GM18498 (cell line): ENCODE measurements at regions not wholly inside any gene's neighbourhood (a gene's known extent, or its start where the extent isn't known, plus 50 kb on each side); places are given as distances from the start of the nearest gene placed in this dataset.

Experiments
- ATAC-seq: cut with Tn5 transposase; IDR thresholded peaks from one replicate; pipeline ENCODE4 v1.9.1; 2021; ENCODE audit warnings: mild to moderate bottlenecking, moderate library complexity; ENCODE audit not compliant: unreplicated experiment

DNA sequence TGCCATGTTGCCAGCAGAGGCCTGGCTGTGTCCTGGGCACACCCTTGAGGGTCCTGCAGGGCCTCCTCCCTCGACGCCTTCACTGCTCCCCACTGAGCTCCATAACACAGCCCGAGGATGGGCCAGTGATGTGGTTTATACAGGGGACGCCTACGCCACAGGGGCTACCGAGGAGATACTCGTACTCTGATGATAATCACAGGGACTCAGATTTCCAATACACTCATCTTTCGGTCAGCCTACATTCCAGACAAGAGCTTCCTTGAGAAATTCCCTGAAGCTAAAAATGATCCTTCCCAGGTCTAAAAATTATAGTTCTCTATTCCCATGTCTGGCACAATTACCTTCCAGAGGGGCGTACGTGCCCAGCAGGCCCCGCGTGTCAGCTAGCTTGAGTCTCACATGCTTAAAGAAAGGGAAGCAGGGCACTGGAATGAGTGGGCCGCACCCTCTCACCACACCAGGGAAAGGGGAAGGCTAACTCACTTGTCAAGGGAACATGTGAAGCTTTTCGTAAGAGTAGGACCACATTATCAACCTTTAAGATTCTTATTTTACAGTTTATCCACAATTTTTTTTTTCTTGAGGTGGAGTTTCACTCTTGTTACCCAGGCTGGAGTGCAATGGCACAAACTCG is 159.5 kb upstream of the NDUFV2 start:
- no peak for ATAC-seq

- ATAC-seq = no peak
These were observed 158.3 kb upstream of the NDUFV2 start for GRCh38 chr18:8943900-8944870.

GRCh38 chr18:8944871-8945245 is 157.6 kb upstream of the NDUFV2 start:
- ATAC-seq = no peak

DNA sequence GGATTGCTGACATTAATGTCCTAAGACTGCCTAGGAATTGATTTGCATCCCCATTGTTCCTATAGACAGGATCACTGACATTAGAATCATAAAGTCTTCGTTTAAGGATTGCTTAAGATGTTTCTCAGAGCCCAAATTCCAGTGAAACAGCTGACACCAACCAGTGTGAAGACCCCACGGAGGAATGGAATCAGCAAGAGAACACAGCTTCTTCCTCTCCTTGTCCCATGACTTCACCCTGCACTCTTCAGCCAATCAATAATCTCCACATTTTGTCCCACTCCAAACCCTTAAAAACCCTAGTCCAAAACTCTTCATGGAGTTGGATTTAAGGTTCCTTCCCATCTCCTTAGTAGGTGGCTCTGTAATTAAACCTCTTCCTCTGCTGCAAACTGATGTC is 157.0 kb upstream of the NDUFV2 start:
- ATAC-seq = no peak

DNA sequence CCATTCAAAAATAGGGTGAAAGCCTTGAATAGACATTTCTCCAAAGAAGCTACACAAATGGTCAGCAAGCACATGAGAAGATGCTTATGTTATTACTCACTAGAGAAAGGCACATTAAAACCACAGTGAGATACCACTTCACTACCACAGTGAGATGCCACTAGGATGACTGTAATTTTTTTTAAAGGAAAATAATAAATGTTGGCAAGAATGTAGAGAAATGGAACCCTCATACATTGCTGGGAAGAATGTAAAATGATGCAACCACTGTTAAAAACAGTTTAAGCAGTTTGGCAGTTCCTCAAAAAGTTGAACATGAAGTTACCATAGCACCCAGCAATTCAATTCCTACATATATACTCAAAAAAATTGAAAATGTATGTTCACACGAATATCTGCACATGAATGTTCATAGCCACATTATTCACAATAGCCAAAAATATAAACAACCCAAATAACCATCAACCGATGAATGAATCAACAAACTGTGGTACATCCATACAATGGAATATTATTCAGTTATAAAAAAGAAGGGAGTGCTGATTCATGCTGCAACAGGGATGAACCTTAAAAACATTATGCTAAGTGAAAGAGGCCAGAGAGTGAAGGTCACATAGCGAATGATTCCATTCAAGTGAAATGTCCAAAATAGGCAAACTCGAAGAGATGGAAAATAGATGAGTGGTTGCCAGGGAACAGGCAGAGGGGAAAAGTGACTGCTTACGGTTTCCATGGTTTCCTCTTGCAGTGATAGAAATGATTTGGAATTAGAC is 156.2 kb upstream of the NDUFV2 start:
- no peak for ATAC-seq

- no peak for ATAC-seq
These were observed 154.9 kb upstream of the NDUFV2 start for GRCh38 chr18:8947566-8947965.

DNA sequence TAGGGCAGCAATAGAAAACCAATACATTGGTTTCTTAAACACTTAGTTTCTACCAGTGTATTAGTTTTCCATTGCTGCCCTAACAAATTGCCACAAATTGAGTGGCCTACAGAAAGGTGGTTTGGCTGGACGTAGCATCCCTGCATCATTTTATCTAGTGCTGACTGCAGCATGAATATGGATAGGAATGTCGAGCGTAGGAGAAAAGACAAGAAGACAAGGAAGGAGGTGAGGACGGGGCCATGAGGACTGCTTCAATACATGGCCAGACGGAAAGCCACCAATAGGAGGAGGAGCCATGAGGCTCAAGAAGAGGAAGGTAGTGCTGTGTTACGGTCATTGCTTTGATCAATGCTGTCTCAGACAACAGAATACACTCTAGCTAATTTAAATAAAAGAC is 154.5 kb upstream of the NDUFV2 start:
- no peak for ATAC-seq

DNA sequence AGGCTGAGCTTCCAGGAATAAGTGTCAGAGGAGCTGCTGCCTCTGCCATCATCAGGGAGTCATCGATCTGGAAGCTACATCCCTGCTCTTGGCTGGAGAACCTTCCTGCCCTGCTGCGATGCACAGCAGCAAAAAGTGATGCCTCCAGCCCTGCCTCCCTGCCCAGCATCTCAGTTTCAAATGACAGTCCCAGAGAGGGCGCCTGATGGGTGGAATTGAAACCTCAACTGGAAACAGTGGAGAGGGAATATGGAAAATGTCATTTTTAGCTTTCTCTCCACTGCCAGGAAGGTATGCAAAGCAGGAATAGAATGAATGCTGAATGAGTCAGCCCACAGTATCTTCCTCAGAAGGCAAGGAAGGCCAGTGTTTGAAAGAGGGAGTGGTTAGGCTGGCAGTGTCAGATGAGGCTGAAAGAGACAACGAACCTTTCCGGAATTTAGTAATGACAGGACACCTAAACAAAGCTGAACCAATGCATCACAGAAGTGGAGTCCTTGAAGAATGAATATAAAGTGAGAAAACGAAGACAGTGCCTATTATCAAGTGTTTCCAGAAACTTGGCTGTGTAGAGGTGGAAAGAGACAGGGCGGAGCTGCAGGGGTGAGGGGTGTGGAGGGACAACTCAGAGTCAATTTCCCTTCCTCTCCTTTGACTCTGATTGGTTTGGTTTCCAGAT is 153.9 kb upstream of the NDUFV2 start:
- no peak for ATAC-seq

DNA sequence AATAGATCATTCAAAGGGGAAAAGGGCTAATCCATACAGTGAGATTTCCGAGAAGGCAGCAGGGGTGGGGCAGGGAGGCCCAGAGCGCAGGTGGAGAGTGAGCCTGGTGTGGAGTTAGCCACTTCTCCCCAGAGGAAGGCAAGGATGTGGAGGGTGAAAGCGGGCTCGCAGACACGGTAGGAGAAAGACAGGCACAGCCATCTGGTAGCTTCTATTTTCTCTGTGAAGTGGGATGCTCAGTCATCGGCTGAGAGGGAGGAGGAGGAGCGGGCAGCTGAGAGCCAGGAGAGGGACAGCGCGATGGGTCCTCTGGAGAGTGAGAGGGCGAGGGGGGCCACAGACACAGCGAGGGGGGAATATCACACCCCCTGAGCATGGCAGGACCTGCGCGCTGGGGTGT is 153.3 kb upstream of the NDUFV2 start:
- no peak for ATAC-seq

DNA sequence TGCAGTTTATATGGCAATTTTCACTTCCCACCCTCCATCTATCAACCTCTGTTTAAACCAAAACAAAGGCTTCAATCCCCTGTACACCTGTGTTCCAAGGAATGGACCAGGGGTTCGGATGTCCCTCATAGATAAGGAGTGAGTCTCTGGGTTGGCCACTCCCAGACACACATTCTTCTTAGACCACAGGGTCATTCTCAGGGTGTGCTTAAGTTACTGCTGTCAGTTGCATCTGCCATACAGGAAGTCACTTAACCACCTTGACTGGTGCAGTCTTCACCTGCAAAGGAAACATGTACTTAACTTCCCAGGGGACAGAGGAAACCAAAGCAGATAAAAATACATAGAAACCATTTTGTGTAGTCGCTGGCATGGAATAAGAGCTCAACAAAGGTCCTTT is 151.0 kb upstream of the NDUFV2 start:
- peak; percentile 59 for ATAC-seq

DNA sequence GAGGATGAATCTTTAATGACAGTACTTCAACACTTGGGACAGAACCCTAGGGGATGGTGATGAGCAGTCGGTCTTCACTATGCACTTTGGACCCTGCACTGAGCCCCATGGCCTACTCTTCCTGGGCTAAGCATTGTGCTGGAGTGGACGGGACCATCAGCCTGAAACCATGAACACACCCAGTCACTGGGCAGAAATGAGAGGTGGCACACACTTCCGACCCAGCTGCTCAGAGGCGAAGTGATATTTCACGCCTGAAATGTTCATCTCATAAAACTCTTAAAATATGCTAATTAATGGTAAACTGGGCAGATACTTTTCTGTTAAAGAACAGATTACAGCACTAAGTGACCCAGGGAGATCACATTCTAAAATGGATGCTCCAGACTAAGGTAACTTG is 150.3 kb upstream of the NDUFV2 start:
- no peak for ATAC-seq

GRCh38 chr18:8952769-8953760 is 149.4 kb upstream of the NDUFV2 start:
- ATAC-seq = no peak

- ATAC-seq = no peak
These were observed 144.8 kb upstream of the NDUFV2 start for GRCh38 chr18:8957731-8958130.

DNA sequence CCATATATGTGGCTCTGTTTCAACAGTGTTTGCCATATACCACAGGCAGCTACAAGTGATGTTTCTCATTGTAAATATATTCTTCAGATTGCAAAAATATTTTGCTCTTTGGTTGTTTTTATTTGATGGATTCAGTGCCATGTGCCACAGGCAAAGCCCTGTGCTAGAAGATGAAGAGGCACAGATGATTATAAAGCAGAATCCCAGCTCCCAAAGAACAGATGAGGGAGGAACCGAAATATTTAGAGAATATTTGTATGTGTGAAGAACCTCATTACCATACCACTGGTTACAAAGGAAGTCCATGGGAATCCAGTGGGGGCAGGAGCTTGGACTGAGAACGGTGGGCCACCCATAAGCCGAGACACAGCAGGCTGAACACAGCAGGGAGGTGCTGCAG is 143.8 kb upstream of the NDUFV2 start:
- no peak for ATAC-seq

- ATAC-seq = no peak
These were observed 142.9 kb upstream of the NDUFV2 start for GRCh38 chr18:8959551-8960135.

DNA sequence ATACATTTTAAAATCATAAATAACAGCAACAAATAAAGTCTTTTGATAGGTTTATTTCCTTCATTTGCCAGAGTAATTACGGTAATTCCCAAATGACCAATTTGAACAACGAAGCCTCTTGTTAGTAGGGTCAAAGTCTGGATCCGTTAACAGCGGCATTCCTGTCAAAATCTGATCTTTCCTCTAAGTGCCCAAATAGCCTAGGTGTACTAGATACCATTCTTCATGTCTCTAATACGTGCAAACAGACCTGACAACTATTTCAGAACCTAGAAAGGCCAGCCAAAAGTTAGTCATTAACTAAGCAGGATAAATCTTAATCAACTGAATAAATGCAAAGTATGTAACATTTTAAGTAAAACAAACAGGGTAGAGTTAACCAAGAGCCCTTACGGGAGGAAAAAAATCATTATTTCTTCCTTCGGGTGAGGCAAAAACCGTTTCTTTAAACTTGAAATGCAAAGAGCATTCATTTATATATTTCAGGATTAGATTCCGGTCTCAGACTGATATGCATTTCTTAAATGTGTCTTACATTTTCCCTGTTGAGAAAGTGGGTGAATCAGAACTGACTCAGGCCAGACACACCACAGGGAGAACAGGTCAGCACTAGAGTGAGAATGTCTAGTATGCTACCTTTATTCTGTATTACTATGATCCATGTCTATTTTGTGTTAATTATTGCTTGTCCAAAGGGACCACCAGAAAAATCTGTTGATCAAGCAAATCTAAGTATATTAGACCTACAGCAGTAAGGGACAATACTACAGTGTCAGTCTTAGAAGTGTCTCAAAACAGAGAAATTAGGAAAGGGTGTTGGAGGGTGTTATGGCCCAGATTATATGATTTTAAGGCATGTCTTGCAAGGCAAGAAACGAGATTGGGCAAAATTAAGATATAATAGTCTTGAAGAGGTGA is 141.5 kb upstream of the NDUFV2 start:
- no peak for ATAC-seq

- ATAC-seq = no peak
These were observed 140.2 kb upstream of the NDUFV2 start for GRCh38 chr18:8962192-8962779.
